Natural killer cell (primary cell): ENCODE measurements at regions not wholly inside any gene's neighbourhood (a gene's known extent, or its start where the extent isn't known, plus 50 kb on each side); places are given as distances from the start of the nearest gene placed in this dataset.

Source experiments
- ATAC-seq, 3 donors: fragments of 150-1000 bp in 2 of 3; fragments of 200-7000 bp in 1 of 3; cut with Tn5 transposase; 1 replicate in 1 of 3; 2 replicates in 2 of 3; pipeline ENCODE4 v1.10.0; 2021; ENCODE audit warnings: mild to moderate bottlenecking in 2 of 3, moderate library complexity in 2 of 3
- DNase-seq, 2 donors: peaks; one replicate each; pipeline versions ENCODE4 v3.0.0 to v3.0.0-alpha.2; 2013 to 2021; ENCODE audit warnings: mixed read lengths in 1 of 2
- H3K27ac ChIP-seq: one replicate; pipeline ENCODE4 v1.5.1; 2013; ENCODE audit warnings: mild to moderate bottlenecking, low read length
- H3K27me3 ChIP-seq: one replicate; pipeline ENCODE4 v1.6.1; 2013; ENCODE audit warnings: low read length; ENCODE audit not compliant: control insufficient read depth, insufficient read depth
- H3K36me3 ChIP-seq: one replicate; pipeline ENCODE4 v1.6.1; 2013; ENCODE audit warnings: low read length; ENCODE audit not compliant: control insufficient read depth, insufficient read depth
- H3K4me1 ChIP-seq: one replicate; pipeline ENCODE4 v1.6.1; 2013; ENCODE audit warnings: low read length; ENCODE audit not compliant: control insufficient read depth, insufficient read depth
- H3K4me3 ChIP-seq: one replicate; pipeline ENCODE4 v1.5.1; 2013; ENCODE audit warnings: low read length
- H3K9me3 ChIP-seq: one replicate; pipeline ENCODE4 v1.6.1; 2013; ENCODE audit warnings: low read length; ENCODE audit not compliant: control insufficient read depth, insufficient read depth
- H3K27ac Mint-ChIP-seq, 2 donors: one replicate each; pipeline ENCODE4 v1.8.0; 2022; ENCODE audit warnings: mild to moderate bottlenecking in 2 of 2, mixed read lengths in 2 of 2, moderate library complexity in 1 of 2
- H3K27me3 Mint-ChIP-seq, 2 donors: one replicate each; pipeline ENCODE4 v1.8.0; 2022; ENCODE audit warnings: low read depth in 2 of 2, mixed read lengths in 2 of 2
- H3K36me3 Mint-ChIP-seq: one replicate; pipeline ENCODE4 v1.8.0; 2022; ENCODE audit warnings: mixed read lengths
- H3K4me1 Mint-ChIP-seq, 2 donors: one replicate each; pipeline ENCODE4 v1.8.0; 2022; ENCODE audit warnings: mixed read lengths in 2 of 2
- H3K4me3 Mint-ChIP-seq: one replicate; pipeline ENCODE4 v1.8.0; 2022; ENCODE audit warnings: mild to moderate bottlenecking, moderate library complexity, mixed read lengths
- H3K9me3 Mint-ChIP-seq, 2 donors: one replicate each; pipeline ENCODE4 v1.8.0; 2022; ENCODE audit warnings: mixed read lengths in 2 of 2
- CTCF ChIP-seq: fragments of 200-600 bp; IDR thresholded peaks from one replicate; pipeline ENCODE4 v1.8.0; 2022; ENCODE audit warnings: antibody characterized with exemption
- WGBS: methylation state at CpG from one replicate; pipeline ENCODE4 v1.1.7; 2013; ENCODE audit warnings: missing lambda C conversion rate; ENCODE audit not compliant: insufficient coverage; 5-methylcytosine and 5-hydroxymethylcytosine counted together
- intact Hi-C: fragments of 100-400 bp; cut with micrococcal nuclease; formaldehyde crosslinking; loops from one replicate; pipeline ENCODE4 v1.14.2; 2022

- DNase-seq (no peak), ATAC-seq (no peak)
- WGBS: 62% methylated on average over 3 of the region's 3 CpGs
- H3K36me3 Mint-ChIP-seq: no peaks in the 10 kb centered on the region
- H3K27me3 Mint-ChIP-seq: peaks cover 4 to 24% of the 10 kb centered on the region in 2 donors
- Histone ChIP-seq H3K27me3 (no peaks in the 10 kb centered on the region), H3K27ac (no peak overlapping the region), H3K36me3 (no peaks in the 10 kb centered on the region), H3K4me1 (no peaks in the 10 kb centered on the region), H3K9me3 (no peaks in the 10 kb centered on the region), H3K4me3 (no peak overlapping the region)
- H3K9me3 Mint-ChIP-seq: no peaks in the 10 kb centered on the region
- no peak for TF ChIP-seq CTCF
- no peaks in the 10 kb centered on the region for H3K4me1 Mint-ChIP-seq
- intact Hi-C loops: no loop called here
- H3K27ac Mint-ChIP-seq: no peak overlapping the region
- H3K4me3 Mint-ChIP-seq: no peak overlapping the region
These were observed 93.5 kb downstream of the C1orf94 start for GRCh38 chr1:34270181-34270580.

- no peak overlapping the region for H3K4me3 Mint-ChIP-seq
- H3K36me3 ChIP-seq: no peaks in the 10 kb centered on the region
- ATAC-seq: no peak
- no peaks in the 10 kb centered on the region for H3K4me1 Mint-ChIP-seq
- intact Hi-C loops: no loop called here
- H3K27me3 Mint-ChIP-seq: peaks cover 4 to 22% of the 10 kb centered on the region in 2 donors
- H3K27ac ChIP-seq: no peak overlapping the region
- no peaks in the 10 kb centered on the region for H3K9me3 ChIP-seq
- 83% methylated on average over 4 of the region's 4 CpGs for WGBS
- H3K27me3 ChIP-seq: no peaks in the 10 kb centered on the region
- no peaks in the 10 kb centered on the region for H3K9me3 Mint-ChIP-seq
- no peaks in the 10 kb centered on the region for H3K36me3 Mint-ChIP-seq
- no peak for DNase-seq
- no peaks in the 10 kb centered on the region for H3K4me1 ChIP-seq
- H3K27ac Mint-ChIP-seq: no peak overlapping the region
- no peak overlapping the region for H3K4me3 ChIP-seq
- TF ChIP-seq CTCF: no peak
These were observed 95.4 kb downstream of the C1orf94 start for GRCh38 chr1:34272152-34272551.

GRCh38 chr1:34275150-34275549, 98.4 kb downstream of the C1orf94 start:
- Histone ChIP-seq H3K27ac (no peak overlapping the region), H3K36me3 (no peaks in the 10 kb centered on the region), H3K4me1 (no peaks in the 10 kb centered on the region), H3K4me3 (no peak overlapping the region), H3K27me3 (no peaks in the 10 kb centered on the region), H3K9me3 (no peaks in the 10 kb centered on the region)
- 95% methylated on average over 3 of the region's 3 CpGs for WGBS
- peaks cover 0 to 4% of the 10 kb centered on the region in 2 donors for H3K27me3 Mint-ChIP-seq
- intact Hi-C loops: no loop called here
- no peaks in the 10 kb centered on the region for H3K36me3 Mint-ChIP-seq
- no peak for TF ChIP-seq CTCF
- no peak overlapping the region for H3K4me3 Mint-ChIP-seq
- no peaks in the 10 kb centered on the region for H3K9me3 Mint-ChIP-seq
- no peaks in the 10 kb centered on the region for H3K4me1 Mint-ChIP-seq
- DNase-seq (no peak), ATAC-seq (peak in 1 of 3 donors; percentile 30)
- no peak overlapping the region for H3K27ac Mint-ChIP-seq

GRCh38 chr1:34276606-34277005, 99.9 kb downstream of the C1orf94 start:
- no peaks in the 10 kb centered on the region for H3K9me3 ChIP-seq
- Mint-ChIP-seq H3K27ac (no peak overlapping the region), H3K4me1 (no peaks in the 10 kb centered on the region), H3K27me3 (peaks cover 3 to 7% of the 10 kb centered on the region in 2 donors), H3K36me3 (no peaks in the 10 kb centered on the region), H3K4me3 (no peak overlapping the region), H3K9me3 (peaks cover 0 to under 1% of the 10 kb centered on the region in 2 donors)
- H3K36me3 ChIP-seq: no peaks in the 10 kb centered on the region
- no peaks in the 10 kb centered on the region for H3K27me3 ChIP-seq
- no peak for DNase-seq
- ATAC-seq: no peak
- H3K27ac ChIP-seq: no peak overlapping the region
- H3K4me1 ChIP-seq: no peaks in the 10 kb centered on the region
- H3K4me3 ChIP-seq: no peak overlapping the region
- no peak for TF ChIP-seq CTCF
- intact Hi-C loops: no loop called here
